ENCODE measurements at regions not wholly inside any gene's neighbourhood (a gene's known extent, or its start where the extent isn't known, plus 50 kb on each side); places are given as distances from the start of the nearest gene placed in this dataset.

DNA sequence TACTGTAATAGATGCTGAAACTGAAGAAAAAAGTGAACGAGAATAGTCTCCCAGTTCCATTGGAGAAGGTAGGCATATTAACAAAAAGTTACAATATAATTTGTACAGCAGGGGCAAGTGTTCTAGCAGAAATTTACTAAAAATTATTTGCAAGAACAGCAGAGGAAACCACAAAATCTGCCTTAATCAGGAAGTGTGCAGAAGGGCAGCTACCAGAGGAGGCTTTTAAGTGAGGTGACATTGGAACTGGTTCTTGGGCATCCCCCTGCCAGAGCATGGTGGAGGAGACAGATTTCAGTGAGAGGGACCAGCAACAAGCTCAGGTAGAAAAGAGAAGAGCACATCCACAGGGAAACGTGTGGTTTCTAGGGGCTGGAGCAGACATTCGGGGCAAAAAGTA is 279.3 kb upstream of the CAMK1G start:
- no peak overlapping the region for H3K4me3 ChIP-seq (ENCODE audit: low read depth, poor library complexity, severe bottlenecking)
- TF ChIP-seq, protein P1, sequence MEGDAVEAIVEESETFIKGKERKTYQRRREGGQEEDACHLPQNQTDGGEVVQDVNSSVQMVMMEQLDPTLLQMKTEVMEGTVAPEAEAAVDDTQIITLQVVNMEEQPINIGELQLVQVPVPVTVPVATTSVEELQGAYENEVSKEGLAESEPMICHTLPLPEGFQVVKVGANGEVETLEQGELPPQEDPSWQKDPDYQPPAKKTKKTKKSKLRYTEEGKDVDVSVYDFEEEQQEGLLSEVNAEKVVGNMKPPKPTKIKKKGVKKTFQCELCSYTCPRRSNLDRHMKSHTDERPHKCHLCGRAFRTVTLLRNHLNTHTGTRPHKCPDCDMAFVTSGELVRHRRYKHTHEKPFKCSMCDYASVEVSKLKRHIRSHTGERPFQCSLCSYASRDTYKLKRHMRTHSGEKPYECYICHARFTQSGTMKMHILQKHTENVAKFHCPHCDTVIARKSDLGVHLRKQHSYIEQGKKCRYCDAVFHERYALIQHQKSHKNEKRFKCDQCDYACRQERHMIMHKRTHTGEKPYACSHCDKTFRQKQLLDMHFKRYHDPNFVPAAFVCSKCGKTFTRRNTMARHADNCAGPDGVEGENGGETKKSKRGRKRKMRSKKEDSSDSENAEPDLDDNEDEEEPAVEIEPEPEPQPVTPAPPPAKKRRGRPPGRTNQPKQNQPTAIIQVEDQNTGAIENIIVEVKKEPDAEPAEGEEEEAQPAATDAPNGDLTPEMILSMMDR (IDR thresholded peaks at IDR 0.05) = no peak
- TF ChIP-seq POLR2A (IDR thresholded peaks at IDR 0.05) = no peak
- no peak for DNase-seq (ENCODE audit: low spot score in 2 of 2)
- 72 to 82% methylated on average over 3 of the region's 3 CpGs for WGBS, 2 donors
- intact Hi-C loops (cut with DNase I; ENCODE audit: low total_unique reads) = no loop called here

DNA sequence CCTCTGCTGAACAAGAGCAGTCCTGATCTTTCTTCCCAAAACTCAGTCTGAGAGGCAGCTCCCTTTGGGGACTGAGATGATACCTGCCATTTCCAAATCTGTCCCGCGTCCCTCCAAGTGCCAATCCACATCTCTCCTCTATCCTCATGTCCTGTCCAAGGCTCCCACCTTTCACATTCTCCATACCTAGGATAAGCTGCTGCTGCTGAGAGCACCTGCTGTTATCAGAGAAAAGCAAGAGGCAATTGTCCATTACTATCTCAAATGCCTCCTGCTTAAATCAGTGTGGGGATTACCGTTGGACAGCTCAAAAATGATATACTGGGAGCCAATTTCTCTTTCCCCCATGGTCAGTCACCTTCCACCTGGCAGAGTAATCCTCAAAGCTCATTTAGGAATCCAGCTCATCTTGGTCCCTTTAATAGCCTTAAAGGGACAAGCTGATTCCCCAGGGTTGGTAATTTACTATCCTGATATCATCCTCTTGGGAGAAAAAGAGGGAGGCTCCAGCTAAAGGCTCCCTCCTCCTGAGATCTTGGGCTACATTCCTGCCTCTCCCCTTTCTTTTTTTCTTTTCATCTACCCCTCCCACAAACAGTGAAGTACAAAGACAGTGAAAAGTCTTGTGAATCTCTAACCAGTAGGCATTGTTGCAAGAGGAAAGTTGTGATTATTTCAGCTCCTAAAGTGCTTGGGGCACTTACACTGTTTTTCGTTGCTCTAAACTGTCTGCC is 278.1 kb upstream of the CAMK1G start:
- 69 to 80% methylated on average over 4 of the region's 4 CpGs for WGBS, 2 donors
- no peak overlapping the region for H3K4me3 ChIP-seq (ENCODE audit: low read depth, poor library complexity, severe bottlenecking)
- no peak for DNase-seq (ENCODE audit: low spot score in 2 of 2)
- intact Hi-C loops (cut with DNase I; ENCODE audit: low total_unique reads) = no loop called here
- no peak for TF ChIP-seq POLR2A (IDR thresholded peaks at IDR 0.05)
- TF ChIP-seq, protein P1 (IDR thresholded peaks at IDR 0.05) = no peak

DNA sequence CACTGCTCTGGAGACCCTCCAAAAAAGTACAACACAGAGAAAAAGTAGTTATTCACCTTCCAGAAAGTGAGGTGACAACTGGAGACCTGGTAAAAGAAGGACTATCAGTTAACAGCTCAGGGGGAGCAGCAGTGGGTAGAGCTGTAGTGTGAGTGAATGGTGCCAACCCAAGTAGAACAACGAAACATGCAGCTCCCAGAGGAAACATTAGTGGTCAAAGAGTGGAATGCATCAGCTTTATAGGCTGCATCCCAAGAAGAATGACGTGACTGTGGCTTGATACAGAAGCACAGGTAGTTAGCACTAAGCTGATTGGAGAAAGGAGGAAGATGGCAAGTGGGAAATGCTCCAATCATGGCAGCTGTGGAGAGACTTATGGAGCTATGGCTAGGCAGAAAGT is 275.7 kb upstream of the CAMK1G start:
- TF ChIP-seq, protein P1 (IDR thresholded peaks at IDR 0.05) = no peak
- no peak for TF ChIP-seq POLR2A (IDR thresholded peaks at IDR 0.05)
- DNase-seq (ENCODE audit: low spot score in 2 of 2) = no peak
- intact Hi-C loops (cut with DNase I; ENCODE audit: low total_unique reads) = no loop called here
- no peak overlapping the region for H3K4me3 ChIP-seq (ENCODE audit: low read depth, poor library complexity, severe bottlenecking)
- 51 to 81% methylated on average over 2 of the region's 2 CpGs for WGBS, 2 donors

DNA sequence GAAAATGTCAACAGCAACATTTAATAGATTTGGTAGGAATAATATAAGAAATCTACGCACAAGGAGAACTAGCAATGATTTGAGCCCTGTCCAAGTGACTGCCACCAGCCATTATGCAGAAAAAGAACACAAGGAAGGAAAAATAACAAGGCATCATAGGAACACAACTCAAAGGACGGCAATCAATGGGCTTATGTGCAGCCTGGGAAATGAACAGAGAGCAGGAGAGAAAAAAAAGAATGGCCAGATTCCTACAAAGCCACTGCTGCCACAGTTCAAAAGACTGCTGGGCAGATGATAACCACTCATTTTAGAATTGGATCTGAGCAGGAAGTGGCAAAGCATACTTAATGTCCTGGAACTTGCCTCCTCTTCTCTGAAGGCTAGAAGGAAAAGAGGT is 274.3 kb upstream of the CAMK1G start:
- intact Hi-C loops (cut with DNase I; ENCODE audit: low total_unique reads) = no loop called here
- 78 to 83% methylated on average over 2 of the region's 2 CpGs for WGBS, 2 donors
- TF ChIP-seq POLR2A (IDR thresholded peaks at IDR 0.05) = no peak
- TF ChIP-seq, protein P1 (IDR thresholded peaks at IDR 0.05) = no peak
- H3K4me3 ChIP-seq (ENCODE audit: low read depth, poor library complexity, severe bottlenecking) = no peak overlapping the region
- DNase-seq (ENCODE audit: low spot score in 2 of 2) = no peak

DNA sequence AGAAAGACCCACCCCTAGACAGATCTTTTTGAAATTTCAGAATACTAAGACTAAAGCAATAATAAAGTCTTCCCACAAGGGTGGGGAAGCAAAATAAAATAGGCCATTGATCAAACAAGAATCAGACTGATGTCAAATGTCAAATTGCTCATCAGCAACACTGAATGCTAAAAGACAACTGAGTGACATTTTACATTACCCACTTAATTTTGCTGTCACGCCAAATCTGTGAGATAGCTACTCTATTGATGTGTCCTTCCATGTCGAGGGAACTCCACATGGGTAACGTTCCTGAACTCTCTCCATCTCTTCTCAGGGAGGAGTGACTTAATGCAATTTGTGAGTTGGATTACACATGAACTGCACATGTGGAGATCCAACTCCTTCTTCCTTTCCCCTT is 271.7 kb upstream of the CAMK1G start:
- WGBS, 2 donors = 63 to 75% methylated on average over 3 of the region's 3 CpGs
- intact Hi-C loops (cut with DNase I; ENCODE audit: low total_unique reads) = no loop called here
- TF ChIP-seq, protein P1 (IDR thresholded peaks at IDR 0.05) = no peak
- no peak for TF ChIP-seq POLR2A (IDR thresholded peaks at IDR 0.05)

DNA sequence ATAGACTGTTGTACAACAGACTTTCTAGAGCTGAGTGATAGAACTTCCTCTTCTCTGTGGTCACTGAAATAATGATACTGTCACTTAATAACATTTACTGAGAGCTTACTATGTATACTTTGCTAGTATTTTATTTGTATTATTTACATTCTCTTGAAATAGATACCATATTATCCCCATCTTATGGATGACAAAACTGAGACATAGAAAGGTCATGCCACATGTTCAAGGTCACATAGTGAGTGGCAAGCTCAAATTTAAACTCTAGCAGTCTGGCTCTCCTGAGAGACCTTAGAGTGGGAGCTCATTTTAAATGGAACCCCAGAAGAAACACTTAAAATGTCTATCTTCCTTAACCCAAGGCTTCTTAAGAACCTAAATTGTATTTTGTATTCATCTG is 266.6 kb upstream of the CAMK1G start:
- no peak for DNase-seq (ENCODE audit: low spot score in 2 of 2)
- intact Hi-C loops (cut with DNase I; ENCODE audit: low total_unique reads) = no loop called here
- H3K4me3 ChIP-seq (ENCODE audit: low read depth, poor library complexity, severe bottlenecking) = no peak overlapping the region
- no peak for TF ChIP-seq POLR2A (IDR thresholded peaks at IDR 0.05)
- TF ChIP-seq, protein P1 (IDR thresholded peaks at IDR 0.05) = no peak

More for the DNA sequence above, 271.7 kb upstream of the CAMK1G start:
- H3K4me3 ChIP-seq (ENCODE audit: low read depth, poor library complexity, severe bottlenecking) = no peak overlapping the region
- no peak for DNase-seq (ENCODE audit: low spot score in 2 of 2)

All from lower leg skin (tissue), 4 donors.